GM23338 (cell line): ENCODE measurements at regions not wholly inside any gene's neighbourhood (a gene's known extent, or its start where the extent isn't known, plus 50 kb on each side); places are given as distances from the start of the nearest gene placed in this dataset.

ENCODE experiments used
- ATAC-seq: fragments of 200-7000 bp; cut with Tn5 transposase; 3 replicates; pipeline ENCODE4 v1.9.1; 2020
- DNase-seq: peaks from one replicate; pipeline ENCODE4 v3.0.0-alpha.2; 2015; ENCODE audit warnings: low spot score
- H2AFZ ChIP-seq: fragments of 200-600 bp; sonication (generic); 2 replicates; pipeline ENCODE4 v1.8.0; 2016; ENCODE audit warnings: antibody characterized with exemption, mild to moderate bottlenecking, moderate library complexity
- H3F3A ChIP-seq: fragments of 200-600 bp; sonication (generic); replicated peaks from 2 replicates; pipeline ENCODE4 v1.8.0; 2017; ENCODE audit warnings: antibody characterized with exemption, mixed run types, low read depth
- H3K27ac ChIP-seq: fragments of 200-600 bp; sonication (generic); 2 replicates; pipeline ENCODE4 v1.6.1; 2016; ENCODE audit warnings: low read depth
- H3K27me3 ChIP-seq: fragments of 200-600 bp; sonication (generic); 2 replicates; pipeline ENCODE4 v1.8.0; 2016; ENCODE audit warnings: mild to moderate bottlenecking, mixed run types, moderate library complexity; ENCODE audit not compliant: insufficient read depth
- H3K36me3 ChIP-seq: fragments of 200-600 bp; sonication (generic); 2 replicates; pipeline ENCODE4 v1.8.0; 2016; ENCODE audit warnings: mild to moderate bottlenecking; ENCODE audit not compliant: insufficient read depth
- H3K4me1 ChIP-seq: fragments of 200-600 bp; sonication (generic); 2 replicates; pipeline ENCODE4 v1.8.0; 2016; ENCODE audit warnings: mild to moderate bottlenecking, moderate library complexity; ENCODE audit not compliant: insufficient read depth
- H3K4me2 ChIP-seq: fragments of 200-600 bp; sonication (generic); 2 replicates; pipeline ENCODE4 v1.7.1; 2017; ENCODE audit warnings: mixed run types
- H3K4me3 ChIP-seq: fragments of 200-600 bp; sonication (generic); 2 replicates; pipeline ENCODE4 v1.6.1; 2016; ENCODE audit warnings: mixed run types
- H3K79me2 ChIP-seq: fragments of 200-600 bp; sonication (generic); replicated peaks from 2 replicates; pipeline ENCODE4 v1.8.0; 2017; ENCODE audit warnings: mild to moderate bottlenecking; ENCODE audit not compliant: insufficient read depth
- H3K9me2 ChIP-seq: fragments of 200-600 bp; sonication (generic); 2 replicates; pipeline ENCODE4 v1.8.0; 2017; ENCODE audit not compliant: insufficient read depth
- H4K20me1 ChIP-seq: fragments of 200-600 bp; sonication (generic); replicated peaks from 2 replicates; pipeline ENCODE4 v1.8.0; 2017; ENCODE audit warnings: mild to moderate bottlenecking; ENCODE audit not compliant: insufficient read depth
- H3K27ac Mint-ChIP-seq: 2 replicates; pipeline ENCODE4 v1.8.0; 2020; ENCODE audit warnings: inconsistent platforms, mild to moderate bottlenecking, moderate library complexity, mixed read lengths
- H3K27me3 Mint-ChIP-seq: 3 replicates; pipeline ENCODE4 v1.8.0; 2022; ENCODE audit warnings: low read depth, mild to moderate bottlenecking, moderate library complexity, mixed read lengths, inconsistent platforms; ENCODE audit not compliant: insufficient read depth, poor library complexity
- H3K36me3 Mint-ChIP-seq: 3 replicates; pipeline ENCODE4 v1.8.0; 2021; ENCODE audit warnings: low read depth, mild to moderate bottlenecking, inconsistent platforms, moderate library complexity, mixed read lengths
- H3K4me1 Mint-ChIP-seq: 3 replicates; pipeline ENCODE4 v1.8.0; 2020; ENCODE audit warnings: mild to moderate bottlenecking, inconsistent platforms, mixed read lengths
- H3K4me3 Mint-ChIP-seq: 3 replicates; pipeline ENCODE4 v1.8.0; 2021; ENCODE audit warnings: moderate library complexity, mild to moderate bottlenecking, inconsistent platforms, mixed read lengths
- H3K9me3 Mint-ChIP-seq: 3 replicates; pipeline ENCODE4 v1.8.0; 2020; ENCODE audit warnings: moderate library complexity, mild to moderate bottlenecking, inconsistent platforms, mixed read lengths
- CREB1 ChIP-seq: fragments of 250-450 bp; sonication (Bioruptor Pico); IDR thresholded peaks from 2 replicates; pipeline ENCODE4 v1.5.0; 2020; ENCODE audit warnings: low read depth, mild to moderate bottlenecking, moderate library complexity
- ETS1 ChIP-seq: IDR thresholded peaks from 2 replicates; pipeline ENCODE4 v1.6.1; 2016; ENCODE audit warnings: antibody characterized with exemption
- EZH2 ChIP-seq: fragments of 200-600 bp; sonication (generic); IDR thresholded peaks from one replicate; pipeline ENCODE4 v1.8.0; 2017; ENCODE audit warnings: antibody characterized with exemption, mild to moderate bottlenecking, low read depth; ENCODE audit not compliant: unreplicated experiment
- EZH2phosphoT487 ChIP-seq: fragments of 200-600 bp; sonication (generic); IDR thresholded peaks from one replicate; pipeline ENCODE4 v1.8.1; 2018; ENCODE audit warnings: antibody characterized with exemption; ENCODE audit not compliant: unreplicated experiment
- JUNB ChIP-seq: IDR thresholded peaks from one replicate; pipeline ENCODE4 v1.6.1; 2016; ENCODE audit warnings: antibody characterized with exemption; ENCODE audit not compliant: unreplicated experiment
- NANOG ChIP-seq: IDR thresholded peaks from 2 replicates; pipeline ENCODE4 v1.6.1; 2016; ENCODE audit warnings: antibody characterized with exemption, borderline replicate concordance
- REST ChIP-seq: IDR thresholded peaks from one replicate; pipeline ENCODE4 v1.6.1; 2018; ENCODE audit warnings: antibody characterized with exemption; ENCODE audit not compliant: unreplicated experiment
- STAT1 ChIP-seq: IDR thresholded peaks from one replicate; pipeline ENCODE4 v1.6.1; 2016; ENCODE audit warnings: antibody characterized with exemption; ENCODE audit not compliant: unreplicated experiment

GRCh38 chr9:24090566-24090965 lies 264.5 kb upstream of the ELAVL2 start:
- ATAC-seq = no peak

GRCh38 chr9:24073666-24074065 lies 247.6 kb upstream of the ELAVL2 start:
- Mint-ChIP-seq H3K4me1 (peaks cover 24% of the 10 kb centered on the region), H3K4me3 (no peak overlapping the region), H3K27ac (no peak overlapping the region), H3K27me3 (no peaks in the 10 kb centered on the region), H3K36me3 (no peaks in the 10 kb centered on the region), H3K9me3 (no peaks in the 10 kb centered on the region)
- Histone ChIP-seq H3K27ac (no peak overlapping the region), H3K4me2 (no peak overlapping the region), H3K4me3 (no peak overlapping the region), H3K79me2 (no peaks in the 10 kb centered on the region), H3K9me2 (0 out of 2 replicates have a peak, but pooled peaks cover 9% of the 10 kb centered on the region), H3K4me1 (peaks cover 6% of the 10 kb centered on the region; the same call in 1 of the 2 replicates), H3F3A (no peaks in the 10 kb centered on the region), H2AFZ (peak overlapping the region; percentile 7; the same call in 1 of the 2 replicates), H4K20me1 (no peaks in the 10 kb centered on the region), H3K27me3 (no peaks in the 10 kb centered on the region), H3K36me3 (no peaks in the 10 kb centered on the region)
- no peak for TF ChIP-seq NANOG
- no peak for TF ChIP-seq STAT1
- no peak for TF ChIP-seq REST
- no peak for TF ChIP-seq CREB1 (CRISPR knock-in tag)
- TF ChIP-seq EZH2 = no peak
- ATAC-seq (no peak), DNase-seq (no peak)

More at GRCh38 chr9:24090566-24090965, 264.5 kb upstream of the ELAVL2 start:
- peaks cover 2% of the 10 kb centered on the region for H3K27me3 Mint-ChIP-seq
- H3K27ac Mint-ChIP-seq = peak overlapping the region; percentile 40; the same call in 1 of the 2 replicates
- Histone ChIP-seq H3K4me1 (no peaks in the 10 kb centered on the region), H3K4me2 (no peak overlapping the region), H3K27me3 (no peaks in the 10 kb centered on the region), H3K36me3 (no peaks in the 10 kb centered on the region), H3K9me2 (no peaks in the 10 kb centered on the region), H3F3A (no peaks in the 10 kb centered on the region), H4K20me1 (no peaks in the 10 kb centered on the region), H3K79me2 (no peaks in the 10 kb centered on the region), H3K27ac (no peak overlapping the region), H2AFZ (no peak overlapping the region), H3K4me3 (no peak overlapping the region)
- peaks cover 19% of the 10 kb centered on the region for H3K9me3 Mint-ChIP-seq
- no peak for DNase-seq
- no peak overlapping the region for H3K4me3 Mint-ChIP-seq
- peaks cover 5% of the 10 kb centered on the region; the same call in 2 of the 3 replicates for H3K36me3 Mint-ChIP-seq
- no peak for TF ChIP-seq CREB1 (CRISPR knock-in tag)
- TF ChIP-seq REST = no peak
- TF ChIP-seq EZH2 = no peak
- TF ChIP-seq JUNB = no peak
- TF ChIP-seq EZH2phosphoT487 = no peak
- TF ChIP-seq NANOG = no peak
- no peak for TF ChIP-seq ETS1
- no peaks in the 10 kb centered on the region for H3K4me1 Mint-ChIP-seq
